Umbilical cord (tissue), 1 donor: ENCODE measurements at regions not wholly inside any gene's neighbourhood (a gene's known extent, or its start where the extent isn't known, plus 50 kb on each side); places are given as distances from the start of the nearest gene placed in this dataset.
"Not testable (repeated sequence)": the region's sequence is repeated elsewhere in the genome, so short reads cannot be mapped to it uniquely, and the experiment has no call there.

Experiments
- DNase-seq: peaks from one replicate; pipeline ENCODE4 v3.0.0-alpha.2; 2015; ENCODE audit warnings: low spot score

- not testable (repeated sequence) for DNase-seq
These were observed 262.4 kb upstream of the PLGLB2 start for GRCh38 chr2:87485455-87485854.

GRCh38 chr2:87485884-87486283 is 262.0 kb upstream of the PLGLB2 start:
- not testable (repeated sequence) for DNase-seq

- DNase-seq: not testable (repeated sequence)
These were observed 261.5 kb upstream of the PLGLB2 start for GRCh38 chr2:87486413-87486812.

GRCh38 chr2:87488021-87488420 is 259.9 kb upstream of the PLGLB2 start:
- DNase-seq: not testable (repeated sequence)

- DNase-seq: not testable (repeated sequence)
These were observed 258.9 kb upstream of the PLGLB2 start for GRCh38 chr2:87488991-87489390.

- DNase-seq: not testable (repeated sequence)
These were observed 253.0 kb upstream of the PLGLB2 start for GRCh38 chr2:87494846-87495245.

- DNase-seq: not testable (repeated sequence)
These were observed 252.4 kb upstream of the PLGLB2 start for GRCh38 chr2:87495455-87495854.

GRCh38 chr2:87496036-87497006 is 251.6 kb upstream of the PLGLB2 start:
- peak; percentile 28 for DNase-seq

- DNase-seq: not testable (repeated sequence)
These were observed 250.8 kb upstream of the PLGLB2 start for GRCh38 chr2:87497135-87497534.

- not testable (repeated sequence) for DNase-seq
These were observed 250.2 kb upstream of the PLGLB2 start for GRCh38 chr2:87497700-87498099.

GRCh38 chr2:87498169-87498853 is 249.6 kb upstream of the PLGLB2 start:
- not testable (repeated sequence) for DNase-seq

- not testable (repeated sequence) for DNase-seq
These were observed 249.0 kb upstream of the PLGLB2 start for GRCh38 chr2:87498854-87499238.

GRCh38 chr2:87499860-87500259 is 248.0 kb upstream of the PLGLB2 start:
- not testable (repeated sequence) for DNase-seq

- not testable (repeated sequence) for DNase-seq
These were observed 247.5 kb upstream of the PLGLB2 start for GRCh38 chr2:87500421-87500820.

GRCh38 chr2:87500951-87501350 is 246.9 kb upstream of the PLGLB2 start:
- not testable (repeated sequence) for DNase-seq

- not testable (repeated sequence) for DNase-seq
These were observed 244.9 kb upstream of the PLGLB2 start for GRCh38 chr2:87502948-87503347.

- not testable (repeated sequence) for DNase-seq
These were observed 242.6 kb upstream of the PLGLB2 start for GRCh38 chr2:87505239-87505638.

GRCh38 chr2:87505909-87506308 is 242.0 kb upstream of the PLGLB2 start:
- not testable (repeated sequence) for DNase-seq

GRCh38 chr2:87507378-87508348 is 240.2 kb upstream of the PLGLB2 start:
- DNase-seq: not testable (repeated sequence)

GRCh38 chr2:87511195-87511778 is 236.6 kb upstream of the PLGLB2 start:
- DNase-seq: not testable (repeated sequence)
